Gastroesophageal sphincter (tissue), 3 donors: ENCODE measurements at regions not wholly inside any gene's neighbourhood (a gene's known extent, or its start where the extent isn't known, plus 50 kb on each side); places are given as distances from the start of the nearest gene placed in this dataset.

Experiments used
- CTCF ChIP-seq, 4 experiments: fragments of 200-600 bp in 2 of 4; fragments of 450-650 bp in 2 of 4; sonication (generic) in 1 of 4; IDR thresholded peaks; one replicate each; pipeline ENCODE4 v1.5.1; 2017 to 2019; ENCODE audit warnings: antibody characterized with exemption in 4 of 4, mild to moderate bottlenecking in 2 of 4, moderate library complexity in 2 of 4
- POLR2A ChIP-seq, 2 donors: fragments of 450-650 bp; IDR thresholded peaks; one replicate each; pipeline ENCODE4 v1.6.1; 2017; ENCODE audit warnings: antibody characterized with exemption in 2 of 2, mild to moderate bottlenecking in 2 of 2, moderate library complexity in 1 of 2
- POLR2AphosphoS5 ChIP-seq: sonication (generic); formaldehyde crosslinking; IDR thresholded peaks from one replicate; pipeline ENCODE4 v1.6.1; 2017; ENCODE audit warnings: antibody characterized with exemption

DNA sequence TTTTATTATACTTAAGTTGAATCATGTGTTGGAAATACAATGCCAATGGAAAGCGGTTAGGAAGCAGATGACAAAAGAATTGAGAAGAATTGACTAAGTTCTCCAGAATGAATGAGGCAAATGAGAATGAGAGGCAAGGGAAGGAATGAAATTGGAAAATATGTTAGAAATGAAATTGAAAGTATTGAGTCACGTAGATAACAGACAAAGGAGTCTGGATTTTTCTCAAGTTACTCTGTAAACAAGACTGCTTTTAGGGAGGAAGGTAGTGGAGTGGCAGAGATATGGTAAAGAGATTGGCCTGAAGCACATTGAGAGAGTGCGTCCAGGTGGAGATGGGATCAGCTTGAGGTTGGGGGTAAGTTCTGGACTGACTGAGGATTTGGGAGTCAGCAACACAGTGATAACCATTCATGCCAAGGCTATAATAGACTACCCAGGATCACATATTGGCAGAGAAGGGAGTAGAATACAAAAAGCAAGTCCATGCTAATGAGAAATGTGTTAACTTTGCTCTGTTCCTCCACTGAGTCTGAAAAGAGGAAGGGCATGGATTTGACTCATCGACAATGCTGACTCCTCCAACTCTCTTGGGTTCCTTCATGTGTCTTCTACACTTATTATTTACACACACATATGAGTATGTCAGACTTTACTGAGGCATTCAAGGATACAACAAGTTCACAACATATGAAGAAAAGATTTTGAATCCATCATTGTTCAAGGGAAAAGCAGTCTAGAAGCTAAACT is 814.2 kb upstream of the ZNF608 start:
- TF ChIP-seq CTCF (IDR thresholded peaks at IDR 0.05) (no peak), POLR2AphosphoS5 (no peak), POLR2A (IDR thresholded peaks at IDR 0.05) (no peak)
